ENCODE measurements at regions not wholly inside any gene's neighbourhood (a gene's known extent, or its start where the extent isn't known, plus 50 kb on each side); places are given as distances from the start of the nearest gene placed in this dataset.

GRCh38 chr2:128818248-128818647, 499.6 kb upstream of the HS6ST1 start:
- no peak for DNase-seq (ENCODE audit: extremely low read depth in 1 of 2, low read depth in 1 of 2)

GRCh38 chr2:128818704-128819491, 500.2 kb upstream of the HS6ST1 start:
- DNase-seq (ENCODE audit: extremely low read depth in 1 of 2, low read depth in 1 of 2): no peak

- no peak for DNase-seq (ENCODE audit: extremely low read depth in 1 of 2, low read depth in 1 of 2)
Measured at GRCh38 chr2:128820452-128820851, 501.8 kb upstream of the HS6ST1 start.

- no peak for DNase-seq (ENCODE audit: extremely low read depth in 1 of 2, low read depth in 1 of 2)
Measured at GRCh38 chr2:128821010-128821409, 502.3 kb upstream of the HS6ST1 start.

- no peak for DNase-seq (ENCODE audit: extremely low read depth in 1 of 2, low read depth in 1 of 2)
Measured at GRCh38 chr2:128832946-128833663, 514.4 kb upstream of the HS6ST1 start.

- no peak for DNase-seq (ENCODE audit: extremely low read depth in 1 of 2, low read depth in 1 of 2)
Measured at GRCh38 chr2:128833664-128834027, 515.0 kb upstream of the HS6ST1 start.

GRCh38 chr2:128834207-128834879, 515.7 kb upstream of the HS6ST1 start:
- no peak for DNase-seq (ENCODE audit: extremely low read depth in 1 of 2, low read depth in 1 of 2)

- no peak for DNase-seq (ENCODE audit: extremely low read depth in 1 of 2, low read depth in 1 of 2)
Measured at GRCh38 chr2:128834880-128835252, 516.2 kb upstream of the HS6ST1 start.

GRCh38 chr2:128835342-128835855, 516.7 kb upstream of the HS6ST1 start:
- no peak for DNase-seq (ENCODE audit: extremely low read depth in 1 of 2, low read depth in 1 of 2)

- DNase-seq (ENCODE audit: extremely low read depth in 1 of 2, low read depth in 1 of 2): no peak
Measured at GRCh38 chr2:128835974-128836373, 517.3 kb upstream of the HS6ST1 start.

GRCh38 chr2:128836559-128837100, 518.0 kb upstream of the HS6ST1 start:
- no peak for DNase-seq (ENCODE audit: extremely low read depth in 1 of 2, low read depth in 1 of 2)

- DNase-seq (ENCODE audit: extremely low read depth in 1 of 2, low read depth in 1 of 2): no peak
Measured at GRCh38 chr2:128838244-128838643, 519.6 kb upstream of the HS6ST1 start.

GRCh38 chr2:128841803-128842202, 523.1 kb upstream of the HS6ST1 start:
- no peak for DNase-seq (ENCODE audit: extremely low read depth in 1 of 2, low read depth in 1 of 2)

GRCh38 chr2:128867311-128867710, 548.6 kb upstream of the HS6ST1 start:
- DNase-seq (ENCODE audit: extremely low read depth in 1 of 2, low read depth in 1 of 2): no peak

GRCh38 chr2:128867936-128868636, 549.4 kb upstream of the HS6ST1 start:
- DNase-seq (ENCODE audit: extremely low read depth in 1 of 2, low read depth in 1 of 2): no peak

- no peak for DNase-seq (ENCODE audit: extremely low read depth in 1 of 2, low read depth in 1 of 2)
Measured at GRCh38 chr2:128868686-128869551, 550.3 kb upstream of the HS6ST1 start.

GRCh38 chr2:128874608-128875007, 555.9 kb upstream of the HS6ST1 start:
- DNase-seq (ENCODE audit: extremely low read depth in 1 of 2, low read depth in 1 of 2): no peak

GRCh38 chr2:128876986-128877983, 558.6 kb upstream of the HS6ST1 start:
- no peak for DNase-seq (ENCODE audit: extremely low read depth in 1 of 2, low read depth in 1 of 2)

GRCh38 chr2:128879161-128879560, 560.5 kb upstream of the HS6ST1 start:
- no peak for DNase-seq (ENCODE audit: extremely low read depth in 1 of 2, low read depth in 1 of 2)

All from stimulated activated CD8-positive, alpha-beta memory T cell treated with anti-CD3 and anti-CD28 coated beads, Interleukin-7, amount 100 ng/mL, for 48 hours (primary cell).